NCI-H460 (cell line): ENCODE measurements at regions not wholly inside any gene's neighbourhood (a gene's known extent, or its start where the extent isn't known, plus 50 kb on each side); places are given as distances from the start of the nearest gene placed in this dataset.
"Not testable (repeated sequence)": the region's sequence is repeated elsewhere in the genome, so short reads cannot be mapped to it uniquely, and the experiment has no call there.

Experiments
- DNase-seq: peaks from one replicate; pipeline ENCODE4 v3.0.0-alpha.2; 2016; ENCODE audit warnings: low read depth; ENCODE audit errors: extremely low read depth

GRCh38 chr1:182166750-182167149, 105.2 kb upstream of the ZNF648 start:
- no peak for DNase-seq

GRCh38 chr1:182166321-182166720, 104.8 kb upstream of the ZNF648 start:
- no peak for DNase-seq

- no peak for DNase-seq
These were observed 102.8 kb upstream of the ZNF648 start for GRCh38 chr1:182164273-182164672.

- no peak for DNase-seq
These were observed 102.3 kb upstream of the ZNF648 start for GRCh38 chr1:182163821-182164223.

- DNase-seq, result no peak
These were observed 97.9 kb upstream of the ZNF648 start for GRCh38 chr1:182159443-182159842.

- DNase-seq, result no peak
These were observed 95.7 kb upstream of the ZNF648 start for GRCh38 chr1:182157187-182157586.

GRCh38 chr1:182154425-182154824, 92.9 kb upstream of the ZNF648 start:
- not testable (repeated sequence) for DNase-seq

- peak; percentile 24 for DNase-seq
These were observed 88.0 kb upstream of the ZNF648 start for GRCh38 chr1:182149411-182149965.

GRCh38 chr1:182147951-182148350, 86.4 kb upstream of the ZNF648 start:
- no peak for DNase-seq

GRCh38 chr1:182147136-182147820, 85.8 kb upstream of the ZNF648 start:
- DNase-seq, result no peak

GRCh38 chr1:182146286-182146685, 84.8 kb upstream of the ZNF648 start:
- DNase-seq, result no peak

GRCh38 chr1:182145441-182145840, 83.9 kb upstream of the ZNF648 start:
- no peak for DNase-seq

- no peak for DNase-seq
These were observed 83.1 kb upstream of the ZNF648 start for GRCh38 chr1:182144646-182145030.

- DNase-seq, result no peak
These were observed 82.5 kb upstream of the ZNF648 start for GRCh38 chr1:182143825-182144645.

GRCh38 chr1:182143154-182143657, 81.7 kb upstream of the ZNF648 start:
- DNase-seq, result peak; percentile 88

GRCh38 chr1:182142621-182143020, 81.1 kb upstream of the ZNF648 start:
- DNase-seq, result no peak

GRCh38 chr1:182141040-182141439, 79.5 kb upstream of the ZNF648 start:
- DNase-seq, result no peak

GRCh38 chr1:182139496-182139895, 78.0 kb upstream of the ZNF648 start:
- DNase-seq, result no peak

- no peak for DNase-seq
These were observed 76.0 kb upstream of the ZNF648 start for GRCh38 chr1:182137546-182137945.

GRCh38 chr1:182135946-182136345, 74.4 kb upstream of the ZNF648 start:
- DNase-seq, result no peak

- DNase-seq, result no peak
These were observed 72.7 kb upstream of the ZNF648 start for GRCh38 chr1:182134257-182134656.

- no peak for DNase-seq
These were observed 71.7 kb upstream of the ZNF648 start for GRCh38 chr1:182133181-182133580.
